Body of pancreas (tissue), 4 donors: ENCODE measurements at regions not wholly inside any gene's neighbourhood (a gene's known extent, or its start where the extent isn't known, plus 50 kb on each side); places are given as distances from the start of the nearest gene placed in this dataset. TPM values are rescaled to one million over a fixed set of nuclear protein-coding genes. Genes with fewer than 3 reads are reported as not detected.
"Not testable (repeated sequence)": the region's sequence is repeated elsewhere in the genome, so short reads cannot be mapped to it uniquely, and the experiment has no call there.

Source experiments
- ATAC-seq: fragments of 150-250 bp; one replicate; pipeline ENCODE4 v1.9.1; 2016
- DNase-seq, 4 donors: peaks; one replicate each; pipeline ENCODE4 v3.0.0-alpha.2; 2019
- H3K27ac ChIP-seq, 4 donors: fragments of 200-600 bp; sonication (generic); 1 replicate in 3 of 4; 2 replicates in 1 of 4; pipeline versions ENCODE4 v1.5.1 to v1.6.1; 2016 to 2019; ENCODE audit warnings: mild to moderate bottlenecking in 1 of 4, mixed read lengths in 1 of 4, moderate library complexity in 1 of 4
- H3K27me3 ChIP-seq, 2 donors: fragments of 200-600 bp; sonication (generic); one replicate each; pipeline ENCODE4 v1.6.0; 2016; ENCODE audit warnings: mild to moderate bottlenecking in 1 of 2
- H3K36me3 ChIP-seq, 2 donors: fragments of 200-600 bp; sonication (generic); replicated peaks in 1 of 2; 2 replicates each; pipeline ENCODE4 v1.5.1; 2016; ENCODE audit warnings: low read depth in 2 of 2; ENCODE audit not compliant: insufficient read depth in 1 of 2
- H3K4me1 ChIP-seq: fragments of 200-600 bp; sonication (generic); one replicate; pipeline ENCODE4 v1.6.0; 2016
- H3K4me3 ChIP-seq, 2 donors: fragments of 200-600 bp; sonication (generic); 1 replicate in 1 of 2; 2 replicates in 1 of 2; pipeline ENCODE4 v1.5.1; 2016 to 2019
- H3K9me3 ChIP-seq, 3 donors: fragments of 200-600 bp; sonication (generic); 1 replicate in 2 of 3; 2 replicates in 1 of 3; pipeline ENCODE4 v1.5.1; 2016
- POLR2A ChIP-seq, 3 donors: fragments of 450-650 bp; IDR thresholded peaks; one replicate each; pipeline ENCODE4 v1.6.1; 2016; ENCODE audit warnings: antibody characterized with exemption in 3 of 3, mild to moderate bottlenecking in 2 of 3
- WGBS, 2 donors: methylation state at CpG; one replicate each; pipeline ENCODE4 v1.1.5; 2017; 5-methylcytosine and 5-hydroxymethylcytosine counted together
- intact Hi-C: fragments of 100-400 bp; cut with DNase I; formaldehyde crosslinking; loops from one replicate; pipeline ENCODE4 v1.15.1; 2023
- small RNA-seq: library from RNA; depleted of rRNA; stranded (forward); fragments of <200 nt; gene quantifications from one replicate; pipeline ENCODE3, GENCODE V24; 2016

DNA sequence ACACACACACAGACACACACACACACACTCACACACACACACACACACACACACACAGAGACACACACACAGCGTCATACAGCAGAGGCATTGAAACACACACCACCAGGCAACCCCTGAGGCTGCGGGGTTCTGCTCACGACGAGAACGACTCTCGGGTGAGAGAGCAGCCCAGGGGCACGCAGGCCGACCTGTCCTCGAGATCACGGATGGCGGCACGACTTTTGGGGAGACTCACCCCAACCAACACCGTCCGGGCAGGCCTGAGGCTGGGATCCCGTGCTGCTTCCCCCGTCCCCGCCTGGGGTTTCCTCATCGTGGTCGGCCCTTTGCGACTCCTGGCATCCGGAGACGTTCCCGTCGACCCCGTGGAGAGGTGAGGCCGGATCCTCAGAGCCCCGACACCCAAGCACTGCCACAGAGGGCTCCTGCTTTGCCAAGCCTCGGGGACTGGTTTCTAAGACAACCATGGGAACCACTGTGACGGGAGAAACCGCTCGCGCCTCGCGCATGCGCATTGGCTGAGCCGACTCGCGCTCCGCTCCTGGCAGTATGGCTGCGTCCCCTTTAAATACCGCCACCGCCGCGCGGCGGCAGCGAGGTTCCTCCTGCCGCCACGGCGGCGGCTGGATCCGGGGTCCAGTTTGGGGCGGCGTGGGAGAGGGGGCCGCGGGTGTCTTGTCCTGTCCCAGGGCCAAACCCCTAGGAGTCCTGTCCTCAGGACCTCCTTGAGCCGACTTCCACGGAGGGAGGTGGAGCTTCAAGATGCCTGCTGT is 132.3 kb upstream of the ANKRD20A1 start:
- H3K9me3 ChIP-seq, H3K27me3 ChIP-seq, intact Hi-C loops, H3K4me3 ChIP-seq, H3K4me1 ChIP-seq, H3K36me3 ChIP-seq: not testable (repeated sequence)
- 1% methylated on average over 21 of the region's 58 CpGs; no CpG with 5 or more reads in 1 of the 2 donors for WGBS, 2 donors
- ATAC-seq (peak; percentile 75), DNase-seq (peak; percentile 3 to 9 (median 7))
- H3K27ac ChIP-seq = peak overlapping the region in 2 of 4 donors; percentile 36 to 56
- peak in 1 of 3 donors; percentile 11 for TF ChIP-seq POLR2A (IDR thresholded peaks at IDR 0.05)

DNA sequence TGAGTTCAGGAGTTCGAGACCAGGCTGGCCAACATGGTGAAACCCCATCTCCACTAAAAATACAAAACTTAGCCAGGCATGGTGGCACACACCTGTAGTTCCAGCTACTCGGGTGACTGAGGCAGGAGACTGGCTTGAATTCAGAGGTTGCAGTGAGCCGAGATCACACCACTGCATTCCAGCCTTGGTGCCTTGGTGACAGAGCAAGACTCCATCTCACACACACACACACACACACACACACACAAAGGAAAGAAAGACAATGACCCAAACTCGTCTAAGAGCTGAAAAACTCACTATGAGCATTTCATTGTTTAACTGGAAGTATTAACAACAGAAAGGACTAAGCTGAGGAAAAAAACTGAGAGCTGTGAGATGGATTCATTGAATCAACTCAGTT is 95.6 kb upstream of the ANKRD20A1 start:
- H3K9me3 ChIP-seq, H3K4me1 ChIP-seq, H3K27ac ChIP-seq, H3K36me3 ChIP-seq, DNase-seq, H3K27me3 ChIP-seq, H3K4me3 ChIP-seq, intact Hi-C loops, ATAC-seq: not testable (repeated sequence)
- WGBS, 2 donors = no CpG with 5 or more reads among the region's 4 CpGs

DNA sequence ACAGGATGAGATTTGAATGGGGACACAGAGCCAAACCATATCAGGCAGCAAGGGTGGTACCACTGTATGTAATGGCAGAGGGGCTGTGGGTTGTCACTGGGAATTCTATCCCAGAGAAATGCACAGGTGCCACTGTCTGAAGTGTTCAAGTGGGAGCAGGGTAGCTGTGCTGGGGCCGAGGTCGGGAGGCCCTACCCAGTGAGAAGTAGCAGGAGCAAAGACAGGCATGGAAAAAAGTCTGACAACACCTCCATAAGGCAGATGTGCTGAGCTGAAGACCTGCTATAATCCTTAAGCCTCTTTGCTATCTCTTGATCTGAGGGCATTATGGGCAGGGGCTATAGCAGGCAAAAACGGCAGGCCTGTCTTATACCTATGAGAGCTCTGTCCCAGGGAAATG is 86.9 kb upstream of the ANKRD20A1 start:
- H3K27ac ChIP-seq, intact Hi-C loops, H3K4me1 ChIP-seq, H3K4me3 ChIP-seq, DNase-seq, H3K36me3 ChIP-seq, ATAC-seq, H3K9me3 ChIP-seq, H3K27me3 ChIP-seq: not testable (repeated sequence)
- 86 to 88% methylated on average over 2 of the region's 3 CpGs for WGBS, 2 donors

DNA sequence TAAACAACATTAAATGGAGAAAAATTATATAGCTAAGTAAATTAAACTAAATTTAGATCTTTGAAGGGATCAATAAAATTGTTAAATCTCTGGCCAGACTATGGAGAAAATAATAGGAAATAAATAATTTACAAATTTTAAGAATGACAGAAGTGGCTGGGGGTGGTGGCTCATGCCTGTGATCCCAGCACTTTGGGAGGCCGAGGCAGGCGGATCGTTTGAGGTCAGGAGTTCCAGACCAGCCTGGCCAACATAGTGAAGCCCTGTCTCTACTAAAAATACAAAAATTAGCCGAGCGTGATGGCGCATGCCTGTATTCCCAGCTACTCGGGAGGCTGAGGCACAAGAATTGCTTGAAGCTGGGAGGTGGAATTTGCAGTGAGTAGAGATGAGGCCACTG is 58.6 kb upstream of the ANKRD20A1 start:
- intact Hi-C loops, H3K4me1 ChIP-seq, H3K9me3 ChIP-seq, ATAC-seq, DNase-seq, H3K36me3 ChIP-seq, H3K27me3 ChIP-seq, H3K4me3 ChIP-seq, H3K27ac ChIP-seq: not testable (repeated sequence)
- WGBS, 2 donors = 80 to 83% methylated on average over 6 to 7 of the region's 7 CpGs

Small RNA genes lying in the stretch of these regions (small RNA-seq; reads per million reads assigned to genes)
- gene AL627230.1 (not detected), gene AL627230.3 (not detected), gene AL627230.5 (not detected), gene AL627230.6 (not detected), gene AL627230.8 (not detected), gene FAM27B (not detected), gene RF00156 (not detected), gene RN7SL787P (not detected)
